ENCODE measurements at regions not wholly inside any gene's neighbourhood (a gene's known extent, or its start where the extent isn't known, plus 50 kb on each side); places are given as distances from the start of the nearest gene placed in this dataset.

- TF ChIP-seq, protein P1, sequence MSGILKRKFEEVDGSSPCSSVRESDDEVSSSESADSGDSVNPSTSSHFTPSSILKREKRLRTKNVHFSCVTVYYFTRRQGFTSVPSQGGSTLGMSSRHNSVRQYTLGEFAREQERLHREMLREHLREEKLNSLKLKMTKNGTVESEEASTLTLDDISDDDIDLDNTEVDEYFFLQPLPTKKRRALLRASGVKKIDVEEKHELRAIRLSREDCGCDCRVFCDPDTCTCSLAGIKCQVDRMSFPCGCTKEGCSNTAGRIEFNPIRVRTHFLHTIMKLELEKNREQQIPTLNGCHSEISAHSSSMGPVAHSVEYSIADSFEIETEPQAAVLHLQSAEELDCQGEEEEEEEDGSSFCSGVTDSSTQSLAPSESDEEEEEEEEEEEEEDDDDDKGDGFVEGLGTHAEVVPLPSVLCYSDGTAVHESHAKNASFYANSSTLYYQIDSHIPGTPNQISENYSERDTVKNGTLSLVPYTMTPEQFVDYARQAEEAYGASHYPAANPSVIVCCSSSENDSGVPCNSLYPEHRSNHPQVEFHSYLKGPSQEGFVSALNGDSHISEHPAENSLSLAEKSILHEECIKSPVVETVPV (CRISPR knock-in tag; IDR thresholded peaks at IDR 0.05): no peak
- no peak for TF ChIP-seq ARNTL (CRISPR knock-in tag; IDR thresholded peaks at IDR 0.05; ENCODE audit: borderline replicate concordance, low read depth)
Measured at GRCh38 chr19:31943778-31944177, 401.6 kb upstream of the ZNF507 start (continued).

GRCh38 chr19:31944326-31944725 is 401.1 kb upstream of the ZNF507 start:
- no peak for TF ChIP-seq ARNTL (CRISPR knock-in tag; IDR thresholded peaks at IDR 0.05; ENCODE audit: borderline replicate concordance, low read depth)
- no peak for TF ChIP-seq TCF4 (CRISPR knock-in tag; IDR thresholded peaks at IDR 0.05; ENCODE audit: borderline replicate concordance)
- no peak for TF ChIP-seq ZNF70 (CRISPR knock-in tag; IDR thresholded peaks at IDR 0.05)
- no peak for TF ChIP-seq ZNF565 (CRISPR knock-in tag; conservative IDR thresholded peaks at IDR 0.05; ENCODE audit: low read depth)
- no peak for TF ChIP-seq ZFP30 (CRISPR knock-in tag; IDR thresholded peaks at IDR 0.05)
- no peak for TF ChIP-seq RARB (CRISPR knock-in tag; IDR thresholded peaks at IDR 0.05)
- no peak for TF ChIP-seq GLIS3 (CRISPR knock-in tag; IDR thresholded peaks at IDR 0.05)
- no peak for TF ChIP-seq PATZ1 (CRISPR knock-in tag; IDR thresholded peaks at IDR 0.05; ENCODE audit: borderline replicate concordance)
- no peak for TF ChIP-seq ISL1 (CRISPR knock-in tag; IDR thresholded peaks at IDR 0.05)
- TF ChIP-seq, protein P2, sequence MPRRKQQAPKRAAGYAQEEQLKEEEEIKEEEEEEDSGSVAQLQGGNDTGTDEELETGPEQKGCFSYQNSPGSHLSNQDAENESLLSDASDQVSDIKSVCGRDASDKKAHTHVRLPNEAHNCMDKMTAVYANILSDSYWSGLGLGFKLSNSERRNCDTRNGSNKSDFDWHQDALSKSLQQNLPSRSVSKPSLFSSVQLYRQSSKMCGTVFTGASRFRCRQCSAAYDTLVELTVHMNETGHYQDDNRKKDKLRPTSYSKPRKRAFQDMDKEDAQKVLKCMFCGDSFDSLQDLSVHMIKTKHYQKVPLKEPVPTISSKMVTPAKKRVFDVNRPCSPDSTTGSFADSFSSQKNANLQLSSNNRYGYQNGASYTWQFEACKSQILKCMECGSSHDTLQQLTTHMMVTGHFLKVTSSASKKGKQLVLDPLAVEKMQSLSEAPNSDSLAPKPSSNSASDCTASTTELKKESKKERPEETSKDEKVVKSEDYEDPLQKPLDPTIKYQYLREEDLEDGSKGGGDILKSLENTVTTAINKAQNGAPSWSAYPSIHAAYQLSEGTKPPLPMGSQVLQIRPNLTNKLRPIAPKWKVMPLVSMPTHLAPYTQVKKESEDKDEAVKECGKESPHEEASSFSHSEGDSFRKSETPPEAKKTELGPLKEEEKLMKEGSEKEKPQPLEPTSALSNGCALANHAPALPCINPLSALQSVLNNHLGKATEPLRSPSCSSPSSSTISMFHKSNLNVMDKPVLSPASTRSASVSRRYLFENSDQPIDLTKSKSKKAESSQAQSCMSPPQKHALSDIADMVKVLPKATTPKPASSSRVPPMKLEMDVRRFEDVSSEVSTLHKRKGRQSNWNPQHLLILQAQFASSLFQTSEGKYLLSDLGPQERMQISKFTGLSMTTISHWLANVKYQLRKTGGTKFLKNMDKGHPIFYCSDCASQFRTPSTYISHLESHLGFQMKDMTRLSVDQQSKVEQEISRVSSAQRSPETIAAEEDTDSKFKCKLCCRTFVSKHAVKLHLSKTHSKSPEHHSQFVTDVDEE (CRISPR knock-in tag; IDR thresholded peaks at IDR 0.05): no peak
- TF ChIP-seq, protein P3, sequence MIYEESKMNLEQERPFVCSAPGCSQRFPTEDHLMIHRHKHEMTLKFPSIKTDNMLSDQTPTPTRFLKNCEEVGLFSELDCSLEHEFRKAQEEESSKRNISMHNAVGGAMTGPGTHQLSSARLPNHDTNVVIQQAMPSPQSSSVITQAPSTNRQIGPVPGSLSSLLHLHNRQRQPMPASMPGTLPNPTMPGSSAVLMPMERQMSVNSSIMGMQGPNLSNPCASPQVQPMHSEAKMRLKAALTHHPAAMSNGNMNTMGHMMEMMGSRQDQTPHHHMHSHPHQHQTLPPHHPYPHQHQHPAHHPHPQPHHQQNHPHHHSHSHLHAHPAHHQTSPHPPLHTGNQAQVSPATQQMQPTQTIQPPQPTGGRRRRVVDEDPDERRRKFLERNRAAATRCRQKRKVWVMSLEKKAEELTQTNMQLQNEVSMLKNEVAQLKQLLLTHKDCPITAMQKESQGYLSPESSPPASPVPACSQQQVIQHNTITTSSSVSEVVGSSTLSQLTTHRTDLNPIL (CRISPR knock-in tag; IDR thresholded peaks at IDR 0.05; ENCODE audit: low read depth): no peak
- TF ChIP-seq ZFP3 (CRISPR knock-in tag; IDR thresholded peaks at IDR 0.05): no peak
- TF ChIP-seq ZC3H10 (CRISPR knock-in tag; IDR thresholded peaks at IDR 0.05): no peak
- no peak for TF ChIP-seq PPARA (CRISPR knock-in tag; IDR thresholded peaks at IDR 0.05; ENCODE audit: borderline replicate concordance)
- TF ChIP-seq OSR1 (CRISPR knock-in tag; IDR thresholded peaks at IDR 0.05): no peak
- no peak for TF ChIP-seq BACH2 (CRISPR knock-in tag; IDR thresholded peaks at IDR 0.05; ENCODE audit: borderline replicate concordance)
- no peak for TF ChIP-seq ESRRG (CRISPR knock-in tag; IDR thresholded peaks at IDR 0.05)
- TF ChIP-seq SNAI2 (CRISPR knock-in tag; IDR thresholded peaks at IDR 0.05): no peak
- no peak for TF ChIP-seq ZNF8 (CRISPR knock-in tag; IDR thresholded peaks at IDR 0.05)
- TF ChIP-seq, protein P4, sequence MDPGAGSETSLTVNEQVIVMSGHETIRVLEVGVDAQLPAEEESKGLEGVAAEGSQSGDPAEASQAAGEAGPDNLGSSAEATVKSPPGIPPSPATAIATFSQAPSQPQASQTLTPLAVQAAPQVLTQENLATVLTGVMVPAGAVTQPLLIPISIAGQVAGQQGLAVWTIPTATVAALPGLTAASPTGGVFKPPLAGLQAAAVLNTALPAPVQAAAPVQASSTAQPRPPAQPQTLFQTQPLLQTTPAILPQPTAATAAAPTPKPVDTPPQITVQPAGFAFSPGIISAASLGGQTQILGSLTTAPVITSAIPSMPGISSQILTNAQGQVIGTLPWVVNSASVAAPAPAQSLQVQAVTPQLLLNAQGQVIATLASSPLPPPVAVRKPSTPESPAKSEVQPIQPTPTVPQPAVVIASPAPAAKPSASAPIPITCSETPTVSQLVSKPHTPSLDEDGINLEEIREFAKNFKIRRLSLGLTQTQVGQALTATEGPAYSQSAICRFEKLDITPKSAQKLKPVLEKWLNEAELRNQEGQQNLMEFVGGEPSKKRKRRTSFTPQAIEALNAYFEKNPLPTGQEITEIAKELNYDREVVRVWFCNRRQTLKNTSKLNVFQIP (CRISPR knock-in tag; IDR thresholded peaks at IDR 0.05; ENCODE audit: borderline replicate concordance, low read depth): no peak
- ATAC-seq: no peak

GRCh38 chr19:31946491-31946890 is 398.9 kb upstream of the ZNF507 start:
- no peak for TF ChIP-seq OSR1 (CRISPR knock-in tag; IDR thresholded peaks at IDR 0.05)
- ATAC-seq: no peak
